ENCODE measurements at regions not wholly inside any gene's neighbourhood (a gene's known extent, or its start where the extent isn't known, plus 50 kb on each side); places are given as distances from the start of the nearest gene placed in this dataset.
"Not testable (repeated sequence)": the region's sequence is repeated elsewhere in the genome, so short reads cannot be mapped to it uniquely, and the experiment has no call there.

DNA sequence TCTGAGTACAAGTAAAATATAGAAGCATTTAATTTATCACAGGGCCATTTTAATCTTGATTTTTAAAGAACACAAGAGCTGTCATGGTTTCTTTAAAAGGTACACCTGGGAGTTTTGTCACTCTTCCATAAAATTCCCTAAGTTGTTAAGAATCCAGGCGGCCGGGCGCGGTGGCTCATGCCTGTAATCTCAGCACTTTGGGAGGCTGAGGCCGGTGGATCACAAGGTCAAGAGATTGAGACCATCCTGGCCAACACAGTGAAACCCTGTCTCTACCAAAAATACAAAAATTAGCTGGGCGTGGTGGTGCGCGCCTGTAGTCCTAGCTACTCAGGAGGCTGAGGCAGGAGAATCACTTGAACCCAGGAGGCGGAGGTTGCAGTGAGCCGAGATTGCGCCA, 278.3 kb downstream of the PCDH17 start:
- TF ChIP-seq ZBTB33 (IDR thresholded peaks at IDR 0.05); SP1 (IDR thresholded peaks at IDR 0.05); MAX (IDR thresholded peaks at IDR 0.05); TAF1 (conservative IDR thresholded peaks at IDR 0.05); GABPA (IDR thresholded peaks at IDR 0.05 in 1 of 2, conservative IDR thresholded peaks at IDR 0.05 in 1 of 2); JUND (IDR thresholded peaks at IDR 0.05); ATF3 (IDR thresholded peaks at IDR 0.05): not testable (repeated sequence)
- TF ChIP-seq, protein P1, sequence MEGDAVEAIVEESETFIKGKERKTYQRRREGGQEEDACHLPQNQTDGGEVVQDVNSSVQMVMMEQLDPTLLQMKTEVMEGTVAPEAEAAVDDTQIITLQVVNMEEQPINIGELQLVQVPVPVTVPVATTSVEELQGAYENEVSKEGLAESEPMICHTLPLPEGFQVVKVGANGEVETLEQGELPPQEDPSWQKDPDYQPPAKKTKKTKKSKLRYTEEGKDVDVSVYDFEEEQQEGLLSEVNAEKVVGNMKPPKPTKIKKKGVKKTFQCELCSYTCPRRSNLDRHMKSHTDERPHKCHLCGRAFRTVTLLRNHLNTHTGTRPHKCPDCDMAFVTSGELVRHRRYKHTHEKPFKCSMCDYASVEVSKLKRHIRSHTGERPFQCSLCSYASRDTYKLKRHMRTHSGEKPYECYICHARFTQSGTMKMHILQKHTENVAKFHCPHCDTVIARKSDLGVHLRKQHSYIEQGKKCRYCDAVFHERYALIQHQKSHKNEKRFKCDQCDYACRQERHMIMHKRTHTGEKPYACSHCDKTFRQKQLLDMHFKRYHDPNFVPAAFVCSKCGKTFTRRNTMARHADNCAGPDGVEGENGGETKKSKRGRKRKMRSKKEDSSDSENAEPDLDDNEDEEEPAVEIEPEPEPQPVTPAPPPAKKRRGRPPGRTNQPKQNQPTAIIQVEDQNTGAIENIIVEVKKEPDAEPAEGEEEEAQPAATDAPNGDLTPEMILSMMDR (IDR thresholded peaks at IDR 0.05; ENCODE audit: low read depth, low read length, missing input control), result not testable (repeated sequence)
